ENCODE measurements at regions not wholly inside any gene's neighbourhood (a gene's known extent, or its start where the extent isn't known, plus 50 kb on each side); places are given as distances from the start of the nearest gene placed in this dataset.

DNA sequence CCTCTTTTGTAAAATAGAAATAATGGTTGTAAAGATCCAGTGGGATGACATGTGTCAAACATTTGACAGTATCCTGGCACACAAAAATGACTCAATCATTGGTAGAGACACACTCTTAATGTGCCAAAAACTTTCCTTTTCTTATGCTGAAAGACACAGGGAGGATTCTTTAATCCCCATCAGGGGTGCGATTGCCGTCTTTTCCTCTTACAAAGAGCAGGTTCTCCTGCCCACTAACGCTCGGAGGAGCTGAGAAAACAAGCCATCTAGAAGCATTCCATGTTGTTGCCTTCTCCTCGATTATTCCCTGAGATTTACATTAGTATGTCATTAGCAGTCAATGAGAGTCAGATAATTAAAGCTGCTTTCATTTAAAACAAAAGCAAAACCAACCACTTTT is 342.6 kb upstream of the CCNH start:
- H3K4me1 ChIP-seq, result no peaks in the 10 kb centered on the region
- no peak overlapping the region for H3K27ac ChIP-seq
- DNase-seq, result no peak
- intact Hi-C loops (cut with DNase I), result no loop called here
- WGBS, 2 donors, result 43 to 58% methylated on average over 5 of the region's 5 CpGs
- no peak overlapping the region for H3K4me3 ChIP-seq
- H3K36me3 ChIP-seq, result no peaks in the 10 kb centered on the region
- H3K27me3 ChIP-seq, result no peaks in the 10 kb centered on the region
- H3K9me3 ChIP-seq, result no peaks in the 10 kb centered on the region
- no peak for TF ChIP-seq POLR2AphosphoS5 (IDR thresholded peaks at IDR 0.05)
- TF ChIP-seq, protein P1, sequence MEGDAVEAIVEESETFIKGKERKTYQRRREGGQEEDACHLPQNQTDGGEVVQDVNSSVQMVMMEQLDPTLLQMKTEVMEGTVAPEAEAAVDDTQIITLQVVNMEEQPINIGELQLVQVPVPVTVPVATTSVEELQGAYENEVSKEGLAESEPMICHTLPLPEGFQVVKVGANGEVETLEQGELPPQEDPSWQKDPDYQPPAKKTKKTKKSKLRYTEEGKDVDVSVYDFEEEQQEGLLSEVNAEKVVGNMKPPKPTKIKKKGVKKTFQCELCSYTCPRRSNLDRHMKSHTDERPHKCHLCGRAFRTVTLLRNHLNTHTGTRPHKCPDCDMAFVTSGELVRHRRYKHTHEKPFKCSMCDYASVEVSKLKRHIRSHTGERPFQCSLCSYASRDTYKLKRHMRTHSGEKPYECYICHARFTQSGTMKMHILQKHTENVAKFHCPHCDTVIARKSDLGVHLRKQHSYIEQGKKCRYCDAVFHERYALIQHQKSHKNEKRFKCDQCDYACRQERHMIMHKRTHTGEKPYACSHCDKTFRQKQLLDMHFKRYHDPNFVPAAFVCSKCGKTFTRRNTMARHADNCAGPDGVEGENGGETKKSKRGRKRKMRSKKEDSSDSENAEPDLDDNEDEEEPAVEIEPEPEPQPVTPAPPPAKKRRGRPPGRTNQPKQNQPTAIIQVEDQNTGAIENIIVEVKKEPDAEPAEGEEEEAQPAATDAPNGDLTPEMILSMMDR (IDR thresholded peaks at IDR 0.05), result no peak
- TF ChIP-seq EP300 (IDR thresholded peaks at IDR 0.05), result no peak

DNA sequence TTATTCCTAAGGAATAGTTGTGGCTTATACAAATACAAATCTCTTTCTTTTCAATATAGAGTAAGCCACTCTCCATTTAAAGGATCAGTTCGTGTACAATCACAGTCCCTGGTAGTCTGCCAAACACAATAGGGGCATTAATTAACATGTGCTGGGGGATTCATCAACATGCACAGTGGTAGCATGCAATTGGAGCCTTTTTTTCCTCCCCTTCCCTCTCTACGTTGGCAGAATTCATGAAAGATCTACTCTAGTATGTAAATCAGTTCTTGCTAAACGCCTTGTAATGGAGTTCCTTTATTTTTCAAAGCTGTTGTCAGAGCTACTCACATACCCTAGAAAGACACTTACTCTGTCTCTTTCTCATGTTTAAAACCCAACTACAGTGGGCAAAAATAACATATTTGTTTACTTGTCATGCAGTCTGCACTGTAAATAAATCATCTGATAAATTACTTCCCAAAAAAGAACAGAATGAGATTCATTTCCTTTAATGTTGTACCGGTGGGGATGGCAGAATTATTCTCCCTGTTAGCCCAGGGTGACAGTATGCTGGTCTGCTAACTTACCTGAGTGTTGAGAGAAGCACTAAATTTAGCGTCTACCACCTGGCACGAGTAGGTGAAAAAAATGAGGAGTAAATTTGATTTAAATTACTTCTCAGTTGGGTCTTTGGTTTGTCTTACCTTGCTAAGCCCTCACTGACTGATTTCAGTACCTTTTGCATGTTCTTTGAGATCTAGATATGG is 341.5 kb upstream of the CCNH start:
- WGBS, 2 donors, result 18 to 21% methylated on average over 6 of the region's 6 CpGs
- Histone ChIP-seq H3K27me3 (no peaks in the 10 kb centered on the region), H3K4me1 (no peaks in the 10 kb centered on the region), H3K27ac (no peak overlapping the region), H3K9me3 (no peaks in the 10 kb centered on the region), H3K36me3 (no peaks in the 10 kb centered on the region), H3K4me3 (no peak overlapping the region)
- TF ChIP-seq, protein P1 (IDR thresholded peaks at IDR 0.05), result no peak
- TF ChIP-seq POLR2AphosphoS5 (IDR thresholded peaks at IDR 0.05) (no peak), EP300 (IDR thresholded peaks at IDR 0.05) (no peak), POLR2A (IDR thresholded peaks at IDR 0.05) (no peak)
- intact Hi-C loops (cut with DNase I), result no loop called here
- DNase-seq, result no peak

DNA sequence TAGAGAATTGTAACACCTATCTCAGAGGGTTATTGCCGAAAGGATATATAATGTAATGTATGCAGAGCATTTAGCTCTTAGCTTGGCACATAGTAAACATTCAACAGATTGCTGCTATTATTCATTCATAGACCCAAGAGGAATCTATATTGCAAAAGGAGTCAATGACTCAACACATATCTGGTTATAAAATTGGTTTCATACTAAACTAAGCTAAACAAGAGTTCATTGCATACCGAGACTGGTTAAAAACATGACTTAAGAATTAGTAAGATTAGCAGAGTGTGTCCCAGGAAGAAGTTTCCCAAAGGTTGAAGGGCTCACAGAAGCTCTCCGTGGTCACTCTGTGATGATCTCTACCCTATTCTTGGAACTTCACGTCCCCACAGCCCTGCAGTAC is 339.6 kb upstream of the CCNH start:
- WGBS, 2 donors, result 77 to 87% methylated on average over 4 of the region's 4 CpGs
- intact Hi-C loops (cut with DNase I), result no loop called here
- no peaks in the 10 kb centered on the region for H3K36me3 ChIP-seq

DNA sequence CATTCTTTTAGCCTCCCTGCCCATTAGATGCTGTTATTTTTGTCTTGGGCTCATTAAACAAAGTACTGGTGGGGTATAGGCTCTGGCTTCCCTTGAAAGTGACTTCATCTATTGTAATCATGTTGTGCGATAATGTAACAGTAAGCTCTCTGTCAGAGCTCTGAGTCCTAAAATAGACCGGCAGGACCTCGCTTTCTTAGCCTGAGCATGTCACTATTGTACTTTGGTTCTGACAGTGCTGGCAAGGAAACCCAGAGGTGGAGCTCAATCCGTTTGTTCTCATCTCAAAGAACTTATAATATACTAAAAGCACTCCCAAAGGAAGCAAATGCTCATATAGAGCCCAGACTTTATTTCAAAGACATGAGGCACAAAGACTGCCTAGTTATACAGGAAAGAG is 339.1 kb upstream of the CCNH start:
- WGBS, 2 donors, result 74 to 84% methylated on average over 4 of the region's 4 CpGs
- no peak overlapping the region for H3K4me3 ChIP-seq
- H3K27me3 ChIP-seq, result no peaks in the 10 kb centered on the region
- TF ChIP-seq, protein P1 (IDR thresholded peaks at IDR 0.05), result no peak
- TF ChIP-seq EP300 (IDR thresholded peaks at IDR 0.05) (no peak), POLR2A (IDR thresholded peaks at IDR 0.05) (no peak), POLR2AphosphoS5 (IDR thresholded peaks at IDR 0.05) (no peak)
- no peaks in the 10 kb centered on the region for H3K9me3 ChIP-seq
- DNase-seq, result no peak
- intact Hi-C loops (cut with DNase I), result no loop called here
- no peak overlapping the region for H3K27ac ChIP-seq
- H3K4me1 ChIP-seq, result no peaks in the 10 kb centered on the region
- H3K36me3 ChIP-seq, result no peaks in the 10 kb centered on the region

More for the DNA sequence above, 339.6 kb upstream of the CCNH start:
- DNase-seq, result no peak
- TF ChIP-seq, protein P1 (IDR thresholded peaks at IDR 0.05), result no peak
- TF ChIP-seq POLR2AphosphoS5 (IDR thresholded peaks at IDR 0.05) (no peak), POLR2A (IDR thresholded peaks at IDR 0.05) (no peak), EP300 (IDR thresholded peaks at IDR 0.05) (no peak)
- H3K27me3 ChIP-seq, result no peaks in the 10 kb centered on the region
- H3K4me1 ChIP-seq, result no peaks in the 10 kb centered on the region
- H3K27ac ChIP-seq, result no peak overlapping the region
- H3K4me3 ChIP-seq, result no peak overlapping the region
- no peaks in the 10 kb centered on the region for H3K9me3 ChIP-seq

DNA sequence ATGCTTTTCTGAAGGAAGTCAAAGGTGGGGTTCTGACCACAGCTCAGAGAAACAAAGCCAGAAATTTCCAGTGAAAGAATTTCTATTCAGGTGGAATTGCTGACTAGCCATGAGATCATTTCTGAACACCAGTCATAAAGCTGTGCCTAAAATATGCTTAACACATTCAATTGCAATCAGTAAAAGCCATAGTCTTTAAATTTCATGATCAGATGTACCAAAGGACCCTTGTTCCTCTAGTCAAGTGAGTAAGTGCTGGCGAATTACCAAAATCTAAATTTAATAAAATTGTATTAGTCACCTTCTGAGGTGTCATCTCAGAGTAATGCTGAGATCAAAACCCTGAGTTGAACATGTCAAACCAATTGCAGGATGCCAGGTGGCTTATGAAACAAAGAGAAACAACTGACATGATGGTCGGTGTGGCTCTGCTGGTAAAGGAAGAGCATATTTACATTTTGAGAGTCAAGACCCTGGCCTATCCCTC is 334.2 kb upstream of the CCNH start:
- 58 to 77% methylated on average over 2 of the region's 2 CpGs for WGBS, 2 donors
- Histone ChIP-seq H3K27ac (no peak overlapping the region), H3K9me3 (no peaks in the 10 kb centered on the region), H3K36me3 (no peaks in the 10 kb centered on the region), H3K27me3 (no peaks in the 10 kb centered on the region), H3K4me3 (no peak overlapping the region), H3K4me1 (no peaks in the 10 kb centered on the region)
- TF ChIP-seq, protein P1 (IDR thresholded peaks at IDR 0.05), result no peak
- TF ChIP-seq EP300 (IDR thresholded peaks at IDR 0.05), result no peak
- no peak for TF ChIP-seq POLR2AphosphoS5 (IDR thresholded peaks at IDR 0.05)
- TF ChIP-seq POLR2A (IDR thresholded peaks at IDR 0.05), result no peak
- no peak for DNase-seq
- intact Hi-C loops (cut with DNase I), result no loop called here

Measured in sigmoid colon (tissue), 6 donors.